H1 (cell line): ENCODE measurements at regions not wholly inside any gene's neighbourhood (a gene's known extent, or its start where the extent isn't known, plus 50 kb on each side); places are given as distances from the start of the nearest gene placed in this dataset.

ENCODE experiments used
- CTCF ChIA-PET: fragments of 300-600 bp; sonication (Branson Sonifier 250); formaldehyde crosslinking; loops from one replicate; lab custom pipeline; 2021; ENCODE audit not compliant: partially characterized antibody; lab: Charles Lee
- POLR2A ChIA-PET: fragments of 300-600 bp; sonication (Branson Sonifier 250); formaldehyde crosslinking; loops from one replicate; lab custom pipeline; 2021; ENCODE audit warnings: inconsistent platforms; ENCODE audit not compliant: partially characterized antibody; lab: Charles Lee
- DNase-seq, 2 experiments: peaks; one replicate each; pipeline versions ENCODE4 v3.0.0 to v3.0.0-alpha.2; 2010 to 2022; ENCODE audit warnings: low spot score in 2 of 2, low read depth in 1 of 2, mixed read lengths in 1 of 2
- FAIRE-seq: peaks from 2 replicates; lab custom pipeline; 2011; peaks lifted over from hg19 to GRCh38; lab: Jason Lieb, UNC
- H2AFZ ChIP-seq: 2 replicates; pipeline ENCODE4 v1.8.1; 2012; ENCODE audit warnings: low read length, inconsistent platforms
- H2AK5ac ChIP-seq: 2 replicates; pipeline ENCODE4 v1.6.1; 2013; ENCODE audit warnings: low read depth, low read length
- H2BK120ac ChIP-seq: replicated peaks from 2 replicates; pipeline ENCODE3; 2013; ENCODE audit warnings: low read depth, low read length, inconsistent platforms
- H2BK12ac ChIP-seq: 2 replicates; pipeline ENCODE4 v1.6.1; 2013; ENCODE audit warnings: low read depth, low read length
- H2BK15ac ChIP-seq: 2 replicates; pipeline ENCODE4 v1.6.1; 2013; ENCODE audit warnings: low read length
- H2BK20ac ChIP-seq: 2 replicates; pipeline ENCODE4 v1.6.1; 2013; ENCODE audit warnings: low read length
- H2BK5ac ChIP-seq: 2 replicates; pipeline ENCODE4 v1.6.1; 2013; ENCODE audit warnings: low read depth, low read length
- H3K14ac ChIP-seq: 2 replicates; pipeline ENCODE4 v1.6.1; 2013; ENCODE audit warnings: inconsistent platforms; ENCODE audit not compliant: insufficient read length
- H3K18ac ChIP-seq: 2 replicates; pipeline ENCODE4 v1.6.1; 2013; ENCODE audit warnings: low read length; ENCODE audit errors: extremely low read depth
- H3K23ac ChIP-seq: 2 replicates; pipeline ENCODE4 v1.6.1; 2013; ENCODE audit warnings: inconsistent platforms; ENCODE audit not compliant: insufficient read length
- H3K23me2 ChIP-seq: 2 replicates; pipeline ENCODE4 v1.6.1; 2013; ENCODE audit warnings: low read depth, low read length
- H3K27ac ChIP-seq: 2 replicates; pipeline ENCODE4 v1.6.1; 2011; ENCODE audit warnings: low read depth, low read length, inconsistent platforms
- H3K27me3 ChIP-seq, 4 experiments: replicated peaks in 1 of 4; 1 replicate in 1 of 4; 2 replicates in 3 of 4; pipeline versions ENCODE4 v1.6.1 to v1.8.1; 2011 to 2013; ENCODE audit warnings: low read length in 3 of 4, mild to moderate bottlenecking in 3 of 4, inconsistent platforms in 2 of 4, mixed read lengths in 2 of 4, moderate library complexity in 1 of 4; ENCODE audit not compliant: control insufficient read depth in 3 of 4, insufficient read depth in 3 of 4; ENCODE audit errors: extremely low read depth in 1 of 4
- H3K36me3 ChIP-seq, 4 experiments: 2 replicates each; pipeline versions ENCODE4 v1.6.1 to v1.8.1; 2011 to 2013; ENCODE audit warnings: mild to moderate bottlenecking in 4 of 4, low read length in 3 of 4, moderate library complexity in 2 of 4, control low read depth in 1 of 4, inconsistent platforms in 1 of 4; ENCODE audit not compliant: insufficient read depth in 4 of 4, control insufficient read depth in 2 of 4
- H3K4ac ChIP-seq: replicated peaks from 2 replicates; pipeline ENCODE3; 2013; ENCODE audit warnings: low read length, low read depth, mixed read lengths, inconsistent platforms; ENCODE audit not compliant: insufficient read length
- H3K4me1 ChIP-seq, 4 experiments: replicated peaks in 1 of 4; 1 replicate in 1 of 4; 2 replicates in 3 of 4; pipeline versions ENCODE4 v1.6.1 to v1.8.1; 2011 to 2013; ENCODE audit warnings: low read length in 3 of 4, inconsistent platforms in 2 of 4, mixed read lengths in 1 of 4; ENCODE audit not compliant: insufficient read depth in 4 of 4, control insufficient read depth in 3 of 4
- H3K4me2 ChIP-seq, 2 experiments: 2 replicates each; pipeline versions ENCODE4 v1.6.1 to v1.8.1; 2011 to 2013; ENCODE audit warnings: low read depth in 2 of 2, low read length in 2 of 2, control low read depth in 1 of 2, inconsistent platforms in 1 of 2, mild to moderate bottlenecking in 1 of 2; ENCODE audit not compliant: insufficient read depth in 1 of 2
- H3K4me3 ChIP-seq, 4 experiments: fragments of 200-600, 300-600 bp in 1 of 4; sonication (generic), shearing (Covaris generic), sonication (Bioruptor Twin) in 1 of 4; 2 replicates each; pipeline versions ENCODE4 v1.5.1 to v1.8.1; 2011 to 2016; ENCODE audit warnings: low read length in 4 of 4, low read depth in 3 of 4, control low read depth in 2 of 4, inconsistent platforms in 2 of 4, mild to moderate bottlenecking in 2 of 4, mixed read lengths in 1 of 4, moderate library complexity in 1 of 4; ENCODE audit not compliant: insufficient read depth in 2 of 4; ENCODE audit errors: extremely low read depth in 1 of 4
- H3K56ac ChIP-seq: replicated peaks from 2 replicates; pipeline ENCODE3; 2013; ENCODE audit warnings: low read depth, mild to moderate bottlenecking, mixed read lengths, low read length, inconsistent platforms; ENCODE audit not compliant: insufficient read length
- H3K79me1 ChIP-seq: 2 replicates; pipeline ENCODE4 v1.6.1; 2013; ENCODE audit warnings: low read depth, low read length, control low read depth
- H3K79me2 ChIP-seq, 2 experiments: 2 replicates each; pipeline versions ENCODE4 v1.6.1 to v1.8.1; 2012 to 2013; ENCODE audit warnings: low read length in 2 of 2, mild to moderate bottlenecking in 2 of 2, inconsistent platforms in 1 of 2; ENCODE audit not compliant: insufficient read depth in 2 of 2, control insufficient read depth in 1 of 2
- H3K9ac ChIP-seq, 4 experiments: replicated peaks in 1 of 4; 1 replicate in 1 of 4; 2 replicates in 3 of 4; pipeline versions ENCODE4 v1.6.1 to v1.8.1; 2011 to 2013; ENCODE audit warnings: low read depth in 3 of 4, low read length in 3 of 4, control low read depth in 2 of 4, mild to moderate bottlenecking in 2 of 4, moderate library complexity in 2 of 4, inconsistent platforms in 1 of 4; ENCODE audit errors: extremely low read depth in 1 of 4
- H3K9me3 ChIP-seq, 2 experiments: 2 replicates each; pipeline versions ENCODE4 v1.6.1 to v1.8.1; 2012 to 2013; ENCODE audit warnings: mild to moderate bottlenecking in 2 of 2, moderate library complexity in 2 of 2, control low read depth in 1 of 2, inconsistent platforms in 1 of 2, low read depth in 1 of 2, low read length in 1 of 2, mixed read lengths in 1 of 2; ENCODE audit not compliant: insufficient read depth in 2 of 2
- H4K20me1 ChIP-seq, 2 experiments: replicated peaks in 1 of 2; 2 replicates each; pipeline versions ENCODE3 to v1.8.1; 2011 to 2013; ENCODE audit warnings: inconsistent platforms in 2 of 2, low read length in 2 of 2, mild to moderate bottlenecking in 1 of 2; ENCODE audit not compliant: insufficient read depth in 2 of 2, control insufficient read depth in 1 of 2
- H4K5ac ChIP-seq: 2 replicates; pipeline ENCODE4 v1.6.1; 2013; ENCODE audit warnings: low read length, low read depth, mixed read lengths, inconsistent platforms; ENCODE audit not compliant: insufficient read length
- H4K8ac ChIP-seq: 2 replicates; pipeline ENCODE4 v1.8.0; 2013; ENCODE audit warnings: mild to moderate bottlenecking, moderate library complexity, low read length, inconsistent platforms; ENCODE audit not compliant: insufficient read depth; ENCODE audit errors: extremely low read depth
- H4K91ac ChIP-seq: replicated peaks from 2 replicates; pipeline ENCODE3; 2013; ENCODE audit warnings: low read length, mixed read lengths, inconsistent platforms; ENCODE audit not compliant: insufficient read length
- CEBPB ChIP-seq: IDR thresholded peaks from 2 replicates; pipeline ENCODE4 v1.6.1; 2012; ENCODE audit warnings: low read depth, low read length
- EGR1 ChIP-seq: IDR thresholded peaks from 2 replicates; pipeline ENCODE4 v1.6.1; 2011; ENCODE audit warnings: low read depth, low read length, borderline replicate concordance
- HDAC2 ChIP-seq, 2 experiments: fragments of 300-600 bp in 1 of 2; sonication (generic) in 1 of 2; IDR thresholded peaks; 2 replicates each; pipeline ENCODE4 v1.6.1; 2011 to 2012; ENCODE audit warnings: low read depth in 2 of 2, low read length in 2 of 2, mild to moderate bottlenecking in 2 of 2, moderate library complexity in 2 of 2, borderline replicate concordance in 1 of 2, inconsistent platforms in 1 of 2
- JUND ChIP-seq: IDR thresholded peaks from 2 replicates; pipeline ENCODE4 v1.6.1; 2011; ENCODE audit warnings: mild to moderate bottlenecking, improper control_type of control experiment, low read length
- MAX ChIP-seq: IDR thresholded peaks from 2 replicates; pipeline ENCODE4 v1.6.1; 2012; ENCODE audit warnings: inconsistent platforms
- RBBP5 ChIP-seq: IDR thresholded peaks from 2 replicates; pipeline ENCODE4 v1.7.1; 2012; ENCODE audit warnings: low read depth, mild to moderate bottlenecking, inconsistent platforms, low read length, moderate library complexity, borderline replicate concordance
- SIRT6 ChIP-seq: IDR thresholded peaks from one replicate; pipeline ENCODE4 v1.7.1; 2012; ENCODE audit warnings: low read length, inconsistent platforms
- SP2 ChIP-seq: IDR thresholded peaks from 2 replicates; pipeline ENCODE4 v1.6.1; 2012; ENCODE audit warnings: mild to moderate bottlenecking, low read length, inconsistent platforms
- WGBS, 2 experiments: shearing (Covaris generic) in 1 of 2; methylation state at CpG; one replicate each; pipeline versions ENCODE4 v1.1.6 to v1.1.7; 2013 to 2015; ENCODE audit warnings: low lambda C conversion rate in 2 of 2, mixed read lengths in 2 of 2, inconsistent platforms in 1 of 2, low coverage in 1 of 2, missing lambda C conversion rate in 1 of 2; ENCODE audit not compliant: insufficient replicate concordance in 2 of 2, insufficient coverage in 1 of 2, insufficient read length in 1 of 2; ENCODE audit errors: extremely low coverage in 1 of 2, missing lambda C conversion rate in 1 of 2; 5-methylcytosine and 5-hydroxymethylcytosine counted together

DNA sequence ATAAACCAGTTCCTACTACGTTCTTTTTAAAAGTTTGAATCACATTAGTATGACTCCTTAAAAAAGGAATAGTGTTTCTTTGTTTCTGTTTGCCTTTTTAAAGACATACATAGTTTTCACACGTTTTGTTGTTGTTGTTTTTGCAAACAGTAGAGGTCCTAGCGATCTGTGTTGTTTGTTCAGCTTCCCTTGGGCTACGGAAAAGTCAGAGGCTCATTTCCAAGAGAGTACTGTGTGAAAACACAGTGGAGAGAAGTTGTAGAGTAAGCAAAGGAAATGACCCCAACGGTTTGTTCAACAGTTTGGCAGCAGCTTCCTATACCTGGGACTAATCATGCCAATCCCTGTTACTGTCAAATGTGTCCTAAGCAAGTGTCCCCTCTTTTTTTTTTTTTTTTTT lies 87.1 kb upstream of the STEAP1 start:
- Histone ChIP-seq H3K4ac (no peak overlapping the region), H4K20me1 (no peaks in the 10 kb centered on the region), H2BK15ac (no peak overlapping the region), H4K5ac (no peak overlapping the region), H3K9ac (no peak overlapping the region), H3K79me1 (no peaks in the 10 kb centered on the region), H2BK5ac (no peak overlapping the region), H4K91ac (no peak overlapping the region), H3K18ac (no peak overlapping the region), H3K4me2 (no peak overlapping the region), H2BK12ac (no peak overlapping the region), H3K27ac (no peak overlapping the region), H3K4me1 (no peaks in the 10 kb centered on the region), H3K14ac (no peak overlapping the region), H3K4me3 (no peak overlapping the region), H3K23me2 (no peaks in the 10 kb centered on the region), H3K9me3 (no peaks in the 10 kb centered on the region), H3K23ac (no peak overlapping the region), H2BK20ac (no peak overlapping the region), H3K79me2 (no peaks in the 10 kb centered on the region), H3K56ac (no peak overlapping the region), H3K36me3 (no peaks in the 10 kb centered on the region), H4K8ac (no peak overlapping the region), H2BK120ac (no peak overlapping the region), H2AK5ac (no peak overlapping the region), H3K27me3 (no peaks in the 10 kb centered on the region), H2AFZ (peak overlapping the region; percentile 95)
- WGBS, 2 experiments = 70% methylated on average over 5 of the region's 5 CpGs; no CpG with 5 or more reads in 1 of the 2 experiments
- ChIA-PET POLR2A (no interaction called here), CTCF (interaction anchor here (1.4 kb wide), 1 partner anchor 334 kb away, joined by 3 read pairs; no protein-coding TSS in a partner anchor)
- no peak for DNase-seq
- no peak for FAIRE-seq
- TF ChIP-seq HDAC2 (IDR thresholded peaks at IDR 0.05; ENCODE audit: borderline replicate concordance in 1 of 2, low read depth in 2 of 2, low read length in 2 of 2) (no peak), SIRT6 (no peak), MAX (no peak), JUND (no peak), SP2 (no peak), EGR1 (no peak), CEBPB (no peak), RBBP5 (no peak)
